Retinal pigment epithelial cell (primary cell): ENCODE measurements at regions not wholly inside any gene's neighbourhood (a gene's known extent, or its start where the extent isn't known, plus 50 kb on each side); places are given as distances from the start of the nearest gene placed in this dataset.
A peak's percentile ranks its signal among the peaks of the same experiment; 100 is the strongest.
"Not testable (repeated sequence)": the region's sequence is repeated elsewhere in the genome, so short reads cannot be mapped to it uniquely, and the experiment has no call there.

ENCODE experiments used
- DNase-seq: peaks from one replicate; pipeline ENCODE4 v3.0.0-alpha.2; 2010; ENCODE audit warnings: low read depth
- H3K4me3 ChIP-seq: 2 replicates; pipeline ENCODE4 v1.5.1; 2011; ENCODE audit warnings: mild to moderate bottlenecking, low read length, control low read depth, moderate library complexity
- TF ChIP-seq, protein P1 (sequence below): conservative IDR thresholded peaks from 2 replicates; pipeline ENCODE4 v1.5.1; 2011; ENCODE audit warnings: low read depth, low read length, control low read depth, inconsistent platforms

GRCh38 chr5:28958581-28958980 lies 1920.2 kb upstream of the CDH9 start:
- no peak for DNase-seq
- TF ChIP-seq, protein P1, sequence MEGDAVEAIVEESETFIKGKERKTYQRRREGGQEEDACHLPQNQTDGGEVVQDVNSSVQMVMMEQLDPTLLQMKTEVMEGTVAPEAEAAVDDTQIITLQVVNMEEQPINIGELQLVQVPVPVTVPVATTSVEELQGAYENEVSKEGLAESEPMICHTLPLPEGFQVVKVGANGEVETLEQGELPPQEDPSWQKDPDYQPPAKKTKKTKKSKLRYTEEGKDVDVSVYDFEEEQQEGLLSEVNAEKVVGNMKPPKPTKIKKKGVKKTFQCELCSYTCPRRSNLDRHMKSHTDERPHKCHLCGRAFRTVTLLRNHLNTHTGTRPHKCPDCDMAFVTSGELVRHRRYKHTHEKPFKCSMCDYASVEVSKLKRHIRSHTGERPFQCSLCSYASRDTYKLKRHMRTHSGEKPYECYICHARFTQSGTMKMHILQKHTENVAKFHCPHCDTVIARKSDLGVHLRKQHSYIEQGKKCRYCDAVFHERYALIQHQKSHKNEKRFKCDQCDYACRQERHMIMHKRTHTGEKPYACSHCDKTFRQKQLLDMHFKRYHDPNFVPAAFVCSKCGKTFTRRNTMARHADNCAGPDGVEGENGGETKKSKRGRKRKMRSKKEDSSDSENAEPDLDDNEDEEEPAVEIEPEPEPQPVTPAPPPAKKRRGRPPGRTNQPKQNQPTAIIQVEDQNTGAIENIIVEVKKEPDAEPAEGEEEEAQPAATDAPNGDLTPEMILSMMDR, result no peak

GRCh38 chr5:28957450-28957849 lies 1919.1 kb upstream of the CDH9 start:
- TF ChIP-seq, protein P1, result no peak
- no peak for DNase-seq
- H3K4me3 ChIP-seq, result no peak overlapping the region

More at GRCh38 chr5:28958581-28958980, 1920.2 kb upstream of the CDH9 start:
- H3K4me3 ChIP-seq, result no peak overlapping the region

GRCh38 chr5:28954074-28954473 lies 1915.7 kb upstream of the CDH9 start:
- TF ChIP-seq, protein P1, result no peak

DNA sequence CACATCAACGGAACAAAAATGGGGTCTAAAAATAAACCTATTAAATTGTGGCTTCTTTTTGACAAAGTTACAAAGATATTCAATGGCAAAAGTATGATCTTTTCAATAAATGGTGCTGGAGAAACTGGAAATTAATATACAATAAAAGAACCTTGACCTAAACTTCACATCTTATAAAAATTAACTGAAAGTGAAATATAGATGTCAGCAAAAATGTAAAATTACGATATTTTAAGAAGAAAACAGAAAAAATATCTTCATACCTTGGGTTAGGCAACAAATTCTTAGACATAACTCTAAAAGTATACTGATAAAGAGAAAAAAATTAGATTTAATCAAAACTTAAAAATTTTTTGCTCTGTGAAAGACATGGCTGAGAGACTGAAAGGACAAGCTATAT lies 1909.5 kb upstream of the CDH9 start:
- TF ChIP-seq, protein P1, result no peak
- no peak for DNase-seq
- no peak overlapping the region for H3K4me3 ChIP-seq

More at GRCh38 chr5:28954074-28954473, 1915.7 kb upstream of the CDH9 start:
- H3K4me3 ChIP-seq, result no peak overlapping the region
- DNase-seq, result peak; percentile 30

- H3K4me3 ChIP-seq, result no peak overlapping the region
- TF ChIP-seq, protein P1, result no peak
- DNase-seq, result no peak
Observed at GRCh38 chr5:28945859-28946258, 1907.5 kb upstream of the CDH9 start.

GRCh38 chr5:28929366-28929765 lies 1891.0 kb upstream of the CDH9 start:
- not testable (repeated sequence) for H3K4me3 ChIP-seq, DNase-seq

DNA sequence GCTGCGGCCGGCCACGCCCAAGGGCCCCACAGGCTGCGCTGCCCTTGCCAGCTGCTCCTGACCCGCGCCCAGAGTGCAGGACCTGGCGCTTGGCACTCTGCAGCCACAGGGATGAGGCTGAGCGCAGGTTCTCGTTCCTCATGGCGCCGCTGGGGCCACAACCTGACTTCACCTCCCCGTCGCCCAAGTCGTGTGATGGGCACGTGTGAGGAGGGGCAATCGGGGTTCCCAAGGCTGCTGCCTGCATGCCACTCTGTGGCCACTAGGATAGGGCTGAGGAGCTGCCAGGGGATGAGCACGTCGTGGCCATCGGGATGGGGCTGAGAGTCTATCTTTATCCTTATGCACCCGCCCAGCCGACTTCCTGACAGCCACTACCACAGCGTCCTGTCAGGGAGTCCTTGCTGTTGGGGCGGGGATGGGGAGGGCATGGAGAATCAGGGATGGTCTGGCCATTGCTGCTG lies 1890.0 kb upstream of the CDH9 start:
- DNase-seq, result not testable (repeated sequence)
- H3K4me3 ChIP-seq, result peak overlapping the region; percentile 8

DNA sequence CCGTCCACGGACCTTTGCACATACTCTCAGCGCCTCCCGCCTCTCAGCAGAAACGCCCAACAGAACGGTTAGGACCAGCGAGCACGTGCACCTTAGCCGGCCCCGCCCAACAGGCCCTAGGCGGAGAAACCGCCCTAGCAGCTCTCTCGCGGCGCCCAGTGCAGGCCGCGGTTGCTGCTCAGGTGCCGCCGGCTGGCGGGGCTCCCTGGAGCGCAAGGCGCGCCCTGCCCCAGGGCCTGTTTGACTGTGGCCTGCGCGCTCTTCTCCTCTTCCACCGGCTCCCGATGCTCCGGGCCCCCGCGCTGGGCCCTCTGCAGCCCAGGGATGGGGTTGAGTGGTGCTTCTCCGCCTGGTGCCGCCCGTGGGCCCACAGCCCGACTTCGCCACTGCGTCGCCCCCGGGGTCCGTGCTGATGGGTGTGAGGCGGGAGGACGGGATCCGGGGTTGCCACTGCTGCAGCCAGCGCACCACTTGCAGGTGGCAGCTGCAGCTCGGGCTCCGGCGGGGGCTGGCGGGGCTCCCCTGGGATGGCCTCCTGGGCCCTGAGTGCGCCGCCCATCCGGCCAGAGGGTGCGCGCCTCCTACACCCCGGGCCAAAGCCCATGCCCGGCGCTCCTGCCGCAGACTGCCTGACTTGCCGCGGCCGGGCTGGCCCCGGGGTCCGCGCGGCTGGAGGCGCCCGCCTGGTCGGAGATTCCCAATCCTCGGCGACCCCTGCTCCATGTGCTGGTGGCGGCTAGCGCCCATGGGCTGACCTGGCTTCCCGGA lies 1889.4 kb upstream of the CDH9 start:
- peak overlapping the region; percentile 33 for H3K4me3 ChIP-seq
- no peak for DNase-seq
- TF ChIP-seq, protein P1, result no peak
